SK-N-SH treated with all-trans-retinoic acid at 6 μM for 48 hours (cell line): ENCODE measurements at regions not wholly inside any gene's neighbourhood (a gene's known extent, or its start where the extent isn't known, plus 50 kb on each side); places are given as distances from the start of the nearest gene placed in this dataset.

Source experiments
- ATAC-seq: fragments of 200-7000 bp; cut with Tn5 transposase; 3 replicates; pipeline ENCODE4 v1.9.1; 2020; ENCODE audit warnings: mild to moderate bottlenecking, moderate library complexity
- ARNTL ChIP-seq: fragments of 450-650 bp; formaldehyde crosslinking; IDR thresholded peaks from 2 replicates; pipeline ENCODE4 v1.5.0; 2020; ENCODE audit warnings: low read depth, mild to moderate bottlenecking, moderate library complexity, borderline replicate concordance
- BACH2 ChIP-seq: fragments of 250-450 bp; sonication (Bioruptor Pico); IDR thresholded peaks from 2 replicates; pipeline ENCODE4 v1.9.0; 2021; ENCODE audit warnings: mild to moderate bottlenecking, borderline replicate concordance
- CSDC2 ChIP-seq: fragments of 250-450 bp; sonication (Bioruptor Pico); IDR thresholded peaks from 2 replicates; pipeline ENCODE4 v1.5.0; 2020; ENCODE audit warnings: mild to moderate bottlenecking, moderate library complexity
- CSRNP3 ChIP-seq: fragments of 250-450 bp; sonication (Bioruptor Pico); IDR thresholded peaks from 2 replicates; pipeline ENCODE4 v1.5.1; 2021; ENCODE audit warnings: mild to moderate bottlenecking, moderate library complexity
- ESRRG ChIP-seq: fragments of 250-450 bp; sonication (Bioruptor Pico); IDR thresholded peaks from 2 replicates; pipeline ENCODE4 v1.6.1; 2021; ENCODE audit warnings: mild to moderate bottlenecking
- ISL1 ChIP-seq: fragments of 250-450 bp; sonication (Bioruptor Pico); IDR thresholded peaks from 2 replicates; pipeline ENCODE4 v2.1.2; 2022; ENCODE audit warnings: mild to moderate bottlenecking, moderate library complexity
- OSR1 ChIP-seq: fragments of 250-450 bp; sonication (Bioruptor Pico); IDR thresholded peaks from 2 replicates; pipeline ENCODE4 v1.8.0; 2022; ENCODE audit warnings: moderate library complexity, mild to moderate bottlenecking, inconsistent platforms
- PATZ1 ChIP-seq: fragments of 250-450 bp; sonication (Bioruptor Pico); IDR thresholded peaks from 2 replicates; pipeline ENCODE4 v1.8.0; 2020; ENCODE audit warnings: mild to moderate bottlenecking, moderate library complexity, borderline replicate concordance
- PPARA ChIP-seq: fragments of 250-450 bp; sonication (Bioruptor Pico); IDR thresholded peaks from 2 replicates; pipeline ENCODE4 v1.5.0; 2020; ENCODE audit warnings: mild to moderate bottlenecking, borderline replicate concordance
- RARB ChIP-seq: fragments of 250-450 bp; sonication (Bioruptor Pico); IDR thresholded peaks from 2 replicates; pipeline ENCODE4 v1.8.0; 2021; ENCODE audit warnings: mild to moderate bottlenecking, moderate library complexity
- TCF4 ChIP-seq: fragments of 250-450 bp; sonication (Bioruptor Pico); IDR thresholded peaks from 2 replicates; pipeline ENCODE4 v1.8.0; 2021; ENCODE audit warnings: mild to moderate bottlenecking, moderate library complexity, borderline replicate concordance
- TOX ChIP-seq: fragments of 250-450 bp; sonication (Bioruptor Pico); IDR thresholded peaks from 2 replicates; pipeline ENCODE4 v1.8.0; 2021; ENCODE audit warnings: mild to moderate bottlenecking, moderate library complexity, borderline replicate concordance
- TSHZ2 ChIP-seq: fragments of 250-450 bp; sonication (Bioruptor Pico); IDR thresholded peaks from 2 replicates; pipeline ENCODE4 v1.5.0; 2020; ENCODE audit warnings: mild to moderate bottlenecking, moderate library complexity
- ZC3H10 ChIP-seq: fragments of 250-450 bp; sonication (Bioruptor Pico); IDR thresholded peaks from 2 replicates; pipeline ENCODE4 v1.5.1; 2021; ENCODE audit warnings: mild to moderate bottlenecking, moderate library complexity
- ZFP3 ChIP-seq: fragments of 250-450 bp; sonication (Bioruptor Pico); IDR thresholded peaks from 2 replicates; pipeline ENCODE4 v1.5.0; 2020; ENCODE audit warnings: mild to moderate bottlenecking, moderate library complexity
- ZFP30 ChIP-seq: fragments of 450-650 bp; formaldehyde crosslinking; IDR thresholded peaks from 2 replicates; pipeline ENCODE4 v1.5.0; 2022; ENCODE audit warnings: mild to moderate bottlenecking, moderate library complexity
- ZNF565 ChIP-seq: fragments of 450-650 bp; formaldehyde crosslinking; conservative IDR thresholded peaks from 2 replicates; pipeline ENCODE4 v1.5.0; 2020; ENCODE audit warnings: low read depth, mild to moderate bottlenecking, moderate library complexity
- ZNF70 ChIP-seq: fragments of 450-650 bp; formaldehyde crosslinking; IDR thresholded peaks from 2 replicates; pipeline ENCODE4 v1.5.0; 2020; ENCODE audit warnings: mild to moderate bottlenecking, moderate library complexity
- ZNF8 ChIP-seq: fragments of 450-650 bp; formaldehyde crosslinking; IDR thresholded peaks from 2 replicates; pipeline ENCODE4 v1.5.0; 2020; ENCODE audit warnings: mild to moderate bottlenecking, moderate library complexity
- TF ChIP-seq, protein P1 (sequence below): fragments of 250-450 bp; sonication (Bioruptor Pico); IDR thresholded peaks from 2 replicates; pipeline ENCODE4 v1.8.0; 2021; ENCODE audit warnings: low read depth, mild to moderate bottlenecking, moderate library complexity, borderline replicate concordance
- TF ChIP-seq, protein P2 (sequence below): fragments of 250-450 bp; sonication (Bioruptor Pico); IDR thresholded peaks from 2 replicates; pipeline ENCODE4 v1.5.1; 2020; ENCODE audit warnings: low read depth, mild to moderate bottlenecking, moderate library complexity

DNA sequence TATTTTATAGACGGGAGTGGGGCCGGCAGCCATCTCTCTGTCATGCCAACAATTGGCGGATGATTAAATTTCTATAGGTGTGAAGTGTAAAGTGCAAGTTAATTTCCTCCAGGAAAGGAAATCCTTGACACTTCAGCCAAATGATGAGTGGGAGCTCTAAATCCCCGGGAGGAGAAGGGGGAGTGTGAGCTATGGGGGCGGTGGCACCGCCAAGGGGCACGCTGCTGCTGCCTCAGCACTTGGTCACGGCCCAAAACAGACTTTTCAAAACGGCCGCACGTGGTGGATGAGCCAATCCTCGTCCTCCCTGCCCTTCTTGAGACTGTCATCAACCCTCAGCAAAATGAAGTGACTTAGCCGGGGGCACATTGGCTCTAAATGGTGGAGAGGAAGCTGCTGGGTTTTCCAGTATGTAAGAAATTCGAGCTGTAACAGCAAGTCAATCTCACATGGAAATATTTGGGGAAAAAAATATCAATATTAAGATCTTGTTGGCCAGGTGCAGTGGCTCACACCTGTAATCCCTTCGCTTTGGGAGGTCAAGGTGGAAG lies 200.8 kb downstream of the TFCP2L1 start:
- TF ChIP-seq PATZ1 (CRISPR knock-in tag) (no peak), CSDC2 (CRISPR knock-in tag) (no peak), ZNF70 (CRISPR knock-in tag) (no peak), ZFP3 (no peak), RARB (CRISPR knock-in tag) (no peak), BACH2 (CRISPR knock-in tag) (no peak), CSRNP3 (CRISPR knock-in tag) (no peak), ZNF8 (no peak), OSR1 (CRISPR knock-in tag) (no peak), PPARA (no peak), ZC3H10 (CRISPR knock-in tag) (no peak)
- TF ChIP-seq, protein P1, sequence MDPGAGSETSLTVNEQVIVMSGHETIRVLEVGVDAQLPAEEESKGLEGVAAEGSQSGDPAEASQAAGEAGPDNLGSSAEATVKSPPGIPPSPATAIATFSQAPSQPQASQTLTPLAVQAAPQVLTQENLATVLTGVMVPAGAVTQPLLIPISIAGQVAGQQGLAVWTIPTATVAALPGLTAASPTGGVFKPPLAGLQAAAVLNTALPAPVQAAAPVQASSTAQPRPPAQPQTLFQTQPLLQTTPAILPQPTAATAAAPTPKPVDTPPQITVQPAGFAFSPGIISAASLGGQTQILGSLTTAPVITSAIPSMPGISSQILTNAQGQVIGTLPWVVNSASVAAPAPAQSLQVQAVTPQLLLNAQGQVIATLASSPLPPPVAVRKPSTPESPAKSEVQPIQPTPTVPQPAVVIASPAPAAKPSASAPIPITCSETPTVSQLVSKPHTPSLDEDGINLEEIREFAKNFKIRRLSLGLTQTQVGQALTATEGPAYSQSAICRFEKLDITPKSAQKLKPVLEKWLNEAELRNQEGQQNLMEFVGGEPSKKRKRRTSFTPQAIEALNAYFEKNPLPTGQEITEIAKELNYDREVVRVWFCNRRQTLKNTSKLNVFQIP: no peak
- ATAC-seq: no peak

DNA sequence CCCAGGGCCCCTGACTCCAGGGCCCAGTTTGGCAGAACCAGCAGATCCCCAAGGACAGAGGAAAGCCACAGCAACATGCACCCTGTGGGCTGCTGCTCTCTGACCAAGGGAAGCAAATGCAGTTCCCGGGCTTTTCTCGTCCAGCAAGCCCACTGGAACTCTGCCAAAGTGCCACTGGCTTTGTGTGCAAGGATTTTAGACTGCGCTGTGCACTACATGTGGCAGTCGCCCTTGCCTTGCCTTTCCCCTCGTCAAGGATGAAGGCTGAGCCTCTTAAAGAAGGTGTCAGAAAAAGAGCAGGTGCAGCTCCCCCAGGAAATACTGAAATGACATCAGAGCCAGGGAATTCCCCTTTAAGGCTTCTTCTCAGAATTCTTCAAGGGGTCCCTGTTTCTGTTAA lies 199.2 kb downstream of the TFCP2L1 start:
- TF ChIP-seq TOX (CRISPR knock-in tag) (no peak), ARNTL (CRISPR knock-in tag) (no peak), BACH2 (CRISPR knock-in tag) (no peak), TCF4 (no peak), ZNF565 (CRISPR knock-in tag) (no peak), ZNF70 (CRISPR knock-in tag) (no peak), ESRRG (CRISPR knock-in tag) (no peak), ZNF8 (no peak), ZFP3 (no peak), TSHZ2 (CRISPR knock-in tag) (no peak), PPARA (no peak), CSDC2 (CRISPR knock-in tag) (no peak), ISL1 (CRISPR knock-in tag) (no peak), ZFP30 (no peak), CSRNP3 (CRISPR knock-in tag) (no peak), RARB (CRISPR knock-in tag) (no peak), OSR1 (CRISPR knock-in tag) (no peak)
- TF ChIP-seq, protein P2, sequence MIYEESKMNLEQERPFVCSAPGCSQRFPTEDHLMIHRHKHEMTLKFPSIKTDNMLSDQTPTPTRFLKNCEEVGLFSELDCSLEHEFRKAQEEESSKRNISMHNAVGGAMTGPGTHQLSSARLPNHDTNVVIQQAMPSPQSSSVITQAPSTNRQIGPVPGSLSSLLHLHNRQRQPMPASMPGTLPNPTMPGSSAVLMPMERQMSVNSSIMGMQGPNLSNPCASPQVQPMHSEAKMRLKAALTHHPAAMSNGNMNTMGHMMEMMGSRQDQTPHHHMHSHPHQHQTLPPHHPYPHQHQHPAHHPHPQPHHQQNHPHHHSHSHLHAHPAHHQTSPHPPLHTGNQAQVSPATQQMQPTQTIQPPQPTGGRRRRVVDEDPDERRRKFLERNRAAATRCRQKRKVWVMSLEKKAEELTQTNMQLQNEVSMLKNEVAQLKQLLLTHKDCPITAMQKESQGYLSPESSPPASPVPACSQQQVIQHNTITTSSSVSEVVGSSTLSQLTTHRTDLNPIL (CRISPR knock-in tag): no peak
- TF ChIP-seq, protein P1: no peak
- ATAC-seq: no peak
